ENCODE measurements at regions not wholly inside any gene's neighbourhood (a gene's known extent, or its start where the extent isn't known, plus 50 kb on each side); places are given as distances from the start of the nearest gene placed in this dataset.

DNA sequence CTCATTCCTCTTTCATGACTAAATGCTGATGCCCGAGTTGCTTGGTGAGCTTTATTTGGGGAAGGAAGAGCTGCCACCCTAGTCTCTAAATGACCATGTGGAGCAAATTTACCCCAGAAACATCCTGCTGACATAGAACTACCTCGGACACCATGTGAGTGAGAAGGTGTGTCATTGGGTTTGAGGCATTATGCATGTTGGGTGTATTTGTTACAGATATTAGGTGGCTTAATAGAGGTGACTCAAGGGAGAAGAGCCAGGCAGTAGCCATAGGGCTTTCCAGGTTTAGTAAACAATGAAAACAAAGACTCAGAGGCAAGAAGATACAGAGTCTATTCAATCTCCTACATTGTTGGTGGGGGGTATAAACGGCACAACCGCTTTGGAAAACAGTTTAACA is 581.5 kb downstream of the CCDC171 start:
- TF ChIP-seq, protein P1, sequence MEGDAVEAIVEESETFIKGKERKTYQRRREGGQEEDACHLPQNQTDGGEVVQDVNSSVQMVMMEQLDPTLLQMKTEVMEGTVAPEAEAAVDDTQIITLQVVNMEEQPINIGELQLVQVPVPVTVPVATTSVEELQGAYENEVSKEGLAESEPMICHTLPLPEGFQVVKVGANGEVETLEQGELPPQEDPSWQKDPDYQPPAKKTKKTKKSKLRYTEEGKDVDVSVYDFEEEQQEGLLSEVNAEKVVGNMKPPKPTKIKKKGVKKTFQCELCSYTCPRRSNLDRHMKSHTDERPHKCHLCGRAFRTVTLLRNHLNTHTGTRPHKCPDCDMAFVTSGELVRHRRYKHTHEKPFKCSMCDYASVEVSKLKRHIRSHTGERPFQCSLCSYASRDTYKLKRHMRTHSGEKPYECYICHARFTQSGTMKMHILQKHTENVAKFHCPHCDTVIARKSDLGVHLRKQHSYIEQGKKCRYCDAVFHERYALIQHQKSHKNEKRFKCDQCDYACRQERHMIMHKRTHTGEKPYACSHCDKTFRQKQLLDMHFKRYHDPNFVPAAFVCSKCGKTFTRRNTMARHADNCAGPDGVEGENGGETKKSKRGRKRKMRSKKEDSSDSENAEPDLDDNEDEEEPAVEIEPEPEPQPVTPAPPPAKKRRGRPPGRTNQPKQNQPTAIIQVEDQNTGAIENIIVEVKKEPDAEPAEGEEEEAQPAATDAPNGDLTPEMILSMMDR (conservative IDR thresholded peaks at IDR 0.05 in 1 of 2, IDR thresholded peaks at IDR 0.05 in 1 of 2; ENCODE audit: extremely low read depth in 1 of 2, insufficient read depth in 1 of 2, low read depth in 1 of 2, low read length in 2 of 2): no peak
- TF ChIP-seq EZH2 (IDR thresholded peaks at IDR 0.05; ENCODE audit: borderline replicate concordance, low read length): no peak

All from mammary epithelial cell (primary cell).